Gastroesophageal sphincter (tissue), 4 donors: ENCODE measurements at regions not wholly inside any gene's neighbourhood (a gene's known extent, or its start where the extent isn't known, plus 50 kb on each side); places are given as distances from the start of the nearest gene placed in this dataset.

Experiments
- ATAC-seq: fragments of 150-250 bp; one replicate; pipeline ENCODE4 v1.9.1; 2016; ENCODE audit warnings: mild to moderate bottlenecking, moderate library complexity
- H3K27ac ChIP-seq, 4 donors: fragments of 200-600 bp; sonication (generic) in 3 of 4; 1 replicate in 3 of 4; 2 replicates in 1 of 4; pipeline ENCODE4 v1.5.1; 2016 to 2019
- H3K27me3 ChIP-seq: fragments of 200-600 bp; sonication (generic); one replicate; pipeline ENCODE4 v1.5.1; 2019
- H3K36me3 ChIP-seq, 2 donors: fragments of 200-600 bp; sonication (generic); one replicate each; pipeline ENCODE4 v1.5.1; 2019; ENCODE audit warnings: control low read depth in 1 of 2
- H3K4me1 ChIP-seq, 3 donors: fragments of 200-600 bp; sonication (generic); 1 replicate in 2 of 3; 2 replicates in 1 of 3; pipeline ENCODE4 v1.5.1; 2016 to 2019; ENCODE audit warnings: control low read depth in 2 of 3
- H3K4me3 ChIP-seq, 2 donors: fragments of 200-600 bp; sonication (generic); one replicate each; pipeline ENCODE4 v1.5.1; 2019; ENCODE audit warnings: mild to moderate bottlenecking in 1 of 2, moderate library complexity in 1 of 2
- H3K9me3 ChIP-seq, 3 donors: fragments of 200-600 bp; sonication (generic); one replicate each; pipeline ENCODE4 v1.5.1; 2017 to 2019; ENCODE audit warnings: control low read depth in 2 of 3
- EP300 ChIP-seq: sonication (generic); formaldehyde crosslinking; IDR thresholded peaks from one replicate; pipeline ENCODE4 v1.6.1; 2017; ENCODE audit warnings: antibody characterized with exemption, mild to moderate bottlenecking
- POLR2A ChIP-seq, 2 donors: fragments of 450-650 bp; IDR thresholded peaks; one replicate each; pipeline ENCODE4 v1.6.1; 2017; ENCODE audit warnings: antibody characterized with exemption in 2 of 2, mild to moderate bottlenecking in 2 of 2, moderate library complexity in 1 of 2
- POLR2AphosphoS5 ChIP-seq: sonication (generic); formaldehyde crosslinking; IDR thresholded peaks from one replicate; pipeline ENCODE4 v1.6.1; 2017; ENCODE audit warnings: antibody characterized with exemption
- WGBS, 2 donors: methylation state at CpG; one replicate each; pipeline ENCODE4 v1.1.5; 2018; ENCODE audit warnings: low coverage in 1 of 2; 5-methylcytosine and 5-hydroxymethylcytosine counted together
- TF ChIP-seq, protein P1 (sequence below), 4 experiments: fragments of 200-600 bp in 2 of 4; fragments of 450-650 bp in 2 of 4; sonication (generic) in 1 of 4; IDR thresholded peaks; one replicate each; pipeline ENCODE4 v1.5.1; 2017 to 2019; ENCODE audit warnings: antibody characterized with exemption in 4 of 4, mild to moderate bottlenecking in 2 of 4, moderate library complexity in 2 of 4

GRCh38 chr6:154928325-154928922, 66.7 kb upstream of the TIAM2 start:
- peaks cover 0 to 12% (median 0%) of the 10 kb centered on the region in 3 donors for H3K4me1 ChIP-seq
- no peaks in the 10 kb centered on the region for H3K9me3 ChIP-seq
- WGBS, 2 donors = 14 to 15% methylated on average over 5 of the region's 5 CpGs
- no peak overlapping the region for H3K27ac ChIP-seq
- H3K27me3 ChIP-seq = no peaks in the 10 kb centered on the region
- H3K4me3 ChIP-seq = no peak overlapping the region
- TF ChIP-seq POLR2AphosphoS5 = no peak
- TF ChIP-seq, protein P1, sequence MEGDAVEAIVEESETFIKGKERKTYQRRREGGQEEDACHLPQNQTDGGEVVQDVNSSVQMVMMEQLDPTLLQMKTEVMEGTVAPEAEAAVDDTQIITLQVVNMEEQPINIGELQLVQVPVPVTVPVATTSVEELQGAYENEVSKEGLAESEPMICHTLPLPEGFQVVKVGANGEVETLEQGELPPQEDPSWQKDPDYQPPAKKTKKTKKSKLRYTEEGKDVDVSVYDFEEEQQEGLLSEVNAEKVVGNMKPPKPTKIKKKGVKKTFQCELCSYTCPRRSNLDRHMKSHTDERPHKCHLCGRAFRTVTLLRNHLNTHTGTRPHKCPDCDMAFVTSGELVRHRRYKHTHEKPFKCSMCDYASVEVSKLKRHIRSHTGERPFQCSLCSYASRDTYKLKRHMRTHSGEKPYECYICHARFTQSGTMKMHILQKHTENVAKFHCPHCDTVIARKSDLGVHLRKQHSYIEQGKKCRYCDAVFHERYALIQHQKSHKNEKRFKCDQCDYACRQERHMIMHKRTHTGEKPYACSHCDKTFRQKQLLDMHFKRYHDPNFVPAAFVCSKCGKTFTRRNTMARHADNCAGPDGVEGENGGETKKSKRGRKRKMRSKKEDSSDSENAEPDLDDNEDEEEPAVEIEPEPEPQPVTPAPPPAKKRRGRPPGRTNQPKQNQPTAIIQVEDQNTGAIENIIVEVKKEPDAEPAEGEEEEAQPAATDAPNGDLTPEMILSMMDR (IDR thresholded peaks at IDR 0.05) = peak in 3 of 4 experiments; percentile 68 to 75 (median 71)
- ATAC-seq = peak; percentile 64
- no peaks in the 10 kb centered on the region for H3K36me3 ChIP-seq

DNA sequence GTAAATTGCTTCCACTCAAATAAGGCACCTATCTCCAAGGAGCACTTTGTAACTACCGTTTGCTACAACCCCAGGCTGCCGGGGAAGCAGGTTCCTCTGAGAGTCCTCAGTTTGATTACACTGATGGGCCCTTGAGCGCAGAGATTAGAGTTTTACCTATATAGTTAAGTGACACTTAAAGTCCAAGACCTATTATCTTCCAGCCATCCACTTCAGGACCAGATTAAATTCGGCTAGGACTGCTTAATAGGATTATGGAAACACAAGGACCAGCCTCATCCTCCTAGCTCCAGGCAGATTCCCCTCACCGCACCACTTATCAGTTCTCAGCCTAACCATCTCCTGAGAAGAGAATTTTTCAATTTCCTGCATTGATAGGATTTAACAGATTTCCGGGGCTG, 64.7 kb upstream of the TIAM2 start:
- no peak for ATAC-seq
- no peak overlapping the region for H3K4me3 ChIP-seq
- no peak overlapping the region for H3K27ac ChIP-seq
- no peaks in the 10 kb centered on the region for H3K9me3 ChIP-seq
- TF ChIP-seq, protein P1 (IDR thresholded peaks at IDR 0.05) = no peak
- no peak for TF ChIP-seq POLR2A (IDR thresholded peaks at IDR 0.05)
- TF ChIP-seq POLR2AphosphoS5 = no peak
- TF ChIP-seq EP300 = no peak
- H3K27me3 ChIP-seq = no peaks in the 10 kb centered on the region
- peaks cover 0 to 10% (median 0%) of the 10 kb centered on the region in 3 donors for H3K4me1 ChIP-seq
- no peaks in the 10 kb centered on the region for H3K36me3 ChIP-seq
- WGBS, 2 donors = 89 to 95% methylated on average over 5 of the region's 6 CpGs

- no peaks in the 10 kb centered on the region for H3K27me3 ChIP-seq
- TF ChIP-seq, protein P1 (IDR thresholded peaks at IDR 0.05) = no peak
- TF ChIP-seq POLR2AphosphoS5 (no peak), POLR2A (IDR thresholded peaks at IDR 0.05) (no peak)
- 62 to 89% methylated on average over 3 to 4 of the region's 4 CpGs for WGBS, 2 donors
- no peaks in the 10 kb centered on the region for H3K36me3 ChIP-seq
- H3K27ac ChIP-seq = no peak overlapping the region
- ATAC-seq = no peak
- H3K9me3 ChIP-seq = no peaks in the 10 kb centered on the region
- peaks cover 0 to 10% (median 0%) of the 10 kb centered on the region in 3 donors for H3K4me1 ChIP-seq
- H3K4me3 ChIP-seq = no peak overlapping the region
Measured at GRCh38 chr6:154931711-154932424, 63.2 kb upstream of the TIAM2 start.

- H3K27me3 ChIP-seq = no peaks in the 10 kb centered on the region
- H3K4me1 ChIP-seq = peaks cover 0 to 14% (median 0%) of the 10 kb centered on the region in 3 donors
- H3K4me3 ChIP-seq = no peak overlapping the region
- TF ChIP-seq POLR2AphosphoS5 = no peak
- TF ChIP-seq POLR2A (IDR thresholded peaks at IDR 0.05) = no peak
- no peak for TF ChIP-seq EP300
- TF ChIP-seq, protein P1 (IDR thresholded peaks at IDR 0.05) = no peak
- 39 to 54% methylated on average over 3 to 5 of the region's 6 CpGs for WGBS, 2 donors
- ATAC-seq = no peak
- H3K27ac ChIP-seq = no peak overlapping the region
- no peaks in the 10 kb centered on the region for H3K9me3 ChIP-seq
- H3K36me3 ChIP-seq = no peaks in the 10 kb centered on the region
Measured at GRCh38 chr6:154932515-154933027, 62.5 kb upstream of the TIAM2 start.
